A673 (cell line): ENCODE measurements at regions not wholly inside any gene's neighbourhood (a gene's known extent, or its start where the extent isn't known, plus 50 kb on each side); places are given as distances from the start of the nearest gene placed in this dataset.

Experiments used
- BruUV-seq: library from RNA; stranded (reverse); fragments of 400-500 nt; replicated peaks from 2 replicates; lab custom pipeline; 2021; lab: Mats Ljungman, UMichigan
- CTCF ChIA-PET: fragments of 300-600 bp; sonication (Branson Sonifier 250); formaldehyde crosslinking; loops from one replicate; lab custom pipeline; 2022; ENCODE audit warnings: antibody characterized with exemption; lab: Charles Lee
- POLR2A ChIA-PET: fragments of 300-600 bp; sonication (Branson Sonifier 250); formaldehyde crosslinking; loops from one replicate; lab custom pipeline; 2022; ENCODE audit warnings: antibody characterized with exemption; ENCODE audit not compliant: low non-redundant PET; lab: Charles Lee
- DNase-seq: peaks from one replicate; pipeline ENCODE4 v3.0.0-alpha.2; 2015; ENCODE audit warnings: low spot score
- H3K27ac ChIP-seq: fragments of 200-600 bp; sonication (generic); 2 replicates; pipeline ENCODE4 v1.5.1; 2016; ENCODE audit warnings: mixed run types, low read depth, mild to moderate bottlenecking, mixed read lengths, antibody characterized with exemption, low read length; ENCODE audit not compliant: poor library complexity, severe bottlenecking
- H3K27me3 ChIP-seq: fragments of 200-600 bp; sonication (generic); replicated peaks from 2 replicates; pipeline ENCODE4 v1.6.1; 2017; ENCODE audit warnings: mixed run types, low read depth, mild to moderate bottlenecking, mixed read lengths, antibody characterized with exemption, low read length; ENCODE audit not compliant: insufficient read depth, poor library complexity
- H3K36me3 ChIP-seq: fragments of 200-600 bp; sonication (generic); 2 replicates; pipeline ENCODE4 v1.6.1; 2016; ENCODE audit warnings: mixed run types, mild to moderate bottlenecking, mixed read lengths, antibody characterized with exemption, low read length; ENCODE audit not compliant: insufficient read depth, poor library complexity, severe bottlenecking
- H3K4me1 ChIP-seq: fragments of 200-600 bp; sonication (generic); 2 replicates; pipeline ENCODE4 v1.6.1; 2017; ENCODE audit warnings: mixed run types, mild to moderate bottlenecking, mixed read lengths, antibody characterized with exemption, low read length; ENCODE audit not compliant: insufficient read depth, poor library complexity, severe bottlenecking
- H3K4me3 ChIP-seq: fragments of 200-600 bp; sonication (generic); 2 replicates; pipeline ENCODE4 v1.5.1; 2016; ENCODE audit warnings: low read depth, mixed run types, mild to moderate bottlenecking, mixed read lengths, low read length; ENCODE audit not compliant: poor library complexity, severe bottlenecking
- H3K9me3 ChIP-seq: fragments of 200-600 bp; sonication (generic); 2 replicates; pipeline ENCODE4 v1.6.1; 2016; ENCODE audit warnings: mixed run types, low read depth, mild to moderate bottlenecking, mixed read lengths, antibody characterized with exemption, low read length; ENCODE audit not compliant: poor library complexity, severe bottlenecking
- EZH2 ChIP-seq: fragments of 200-600 bp; sonication (generic); IDR thresholded peaks from 2 replicates; pipeline ENCODE4 v1.6.1; 2017; ENCODE audit warnings: borderline replicate concordance, low read depth, mild to moderate bottlenecking, mixed read lengths, antibody characterized with exemption, low read length; ENCODE audit not compliant: poor library complexity, severe bottlenecking
- intact Hi-C: fragments of 100-400 bp; cut with micrococcal nuclease; formaldehyde crosslinking; loops from one replicate; pipeline ENCODE4 v1.10.0; 2022; ENCODE audit not compliant: unreplicated experiment
- TF ChIP-seq, protein P1 (sequence below): fragments of 300-800, 200-600 bp; sonication (generic); conservative IDR thresholded peaks from 2 replicates; pipeline ENCODE4 v1.5.1; 2017; ENCODE audit warnings: low read depth, mild to moderate bottlenecking, antibody characterized with exemption, low read length, moderate library complexity, mixed read lengths

DNA sequence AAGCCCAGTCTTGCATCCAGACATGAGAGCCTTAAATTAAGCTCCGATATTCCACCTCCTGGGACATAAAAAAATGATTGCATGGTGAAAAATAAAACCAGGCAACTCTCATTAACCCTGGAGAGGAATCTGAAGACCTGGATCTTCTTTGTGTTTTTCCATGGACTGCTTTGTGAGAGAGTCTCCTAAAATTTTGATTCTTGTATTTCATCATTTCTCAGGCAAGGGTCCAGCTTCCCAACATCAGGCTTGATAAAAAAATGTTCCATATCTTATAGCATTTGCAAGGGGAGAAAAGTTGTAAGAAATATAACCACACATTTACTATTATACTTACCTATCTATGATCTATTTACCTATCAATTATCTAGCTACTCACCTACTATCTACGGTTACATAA lies 327.5 kb upstream of the SPHKAP start:
- no peak overlapping the region for H3K4me3 ChIP-seq
- intact Hi-C loops: no loop called here
- no peaks in the 10 kb centered on the region for H3K27me3 ChIP-seq
- no peaks in the 10 kb centered on the region for H3K4me1 ChIP-seq
- no peak for DNase-seq
- H3K36me3 ChIP-seq: no peaks in the 10 kb centered on the region
- H3K27ac ChIP-seq: no peak overlapping the region
- ChIA-PET CTCF (no interaction called here), POLR2A (no interaction called here)
- H3K9me3 ChIP-seq: no peaks in the 10 kb centered on the region
- no TSS peak for BruUV-seq
- TF ChIP-seq EZH2: no peak
- TF ChIP-seq, protein P1, sequence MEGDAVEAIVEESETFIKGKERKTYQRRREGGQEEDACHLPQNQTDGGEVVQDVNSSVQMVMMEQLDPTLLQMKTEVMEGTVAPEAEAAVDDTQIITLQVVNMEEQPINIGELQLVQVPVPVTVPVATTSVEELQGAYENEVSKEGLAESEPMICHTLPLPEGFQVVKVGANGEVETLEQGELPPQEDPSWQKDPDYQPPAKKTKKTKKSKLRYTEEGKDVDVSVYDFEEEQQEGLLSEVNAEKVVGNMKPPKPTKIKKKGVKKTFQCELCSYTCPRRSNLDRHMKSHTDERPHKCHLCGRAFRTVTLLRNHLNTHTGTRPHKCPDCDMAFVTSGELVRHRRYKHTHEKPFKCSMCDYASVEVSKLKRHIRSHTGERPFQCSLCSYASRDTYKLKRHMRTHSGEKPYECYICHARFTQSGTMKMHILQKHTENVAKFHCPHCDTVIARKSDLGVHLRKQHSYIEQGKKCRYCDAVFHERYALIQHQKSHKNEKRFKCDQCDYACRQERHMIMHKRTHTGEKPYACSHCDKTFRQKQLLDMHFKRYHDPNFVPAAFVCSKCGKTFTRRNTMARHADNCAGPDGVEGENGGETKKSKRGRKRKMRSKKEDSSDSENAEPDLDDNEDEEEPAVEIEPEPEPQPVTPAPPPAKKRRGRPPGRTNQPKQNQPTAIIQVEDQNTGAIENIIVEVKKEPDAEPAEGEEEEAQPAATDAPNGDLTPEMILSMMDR: no peak

DNA sequence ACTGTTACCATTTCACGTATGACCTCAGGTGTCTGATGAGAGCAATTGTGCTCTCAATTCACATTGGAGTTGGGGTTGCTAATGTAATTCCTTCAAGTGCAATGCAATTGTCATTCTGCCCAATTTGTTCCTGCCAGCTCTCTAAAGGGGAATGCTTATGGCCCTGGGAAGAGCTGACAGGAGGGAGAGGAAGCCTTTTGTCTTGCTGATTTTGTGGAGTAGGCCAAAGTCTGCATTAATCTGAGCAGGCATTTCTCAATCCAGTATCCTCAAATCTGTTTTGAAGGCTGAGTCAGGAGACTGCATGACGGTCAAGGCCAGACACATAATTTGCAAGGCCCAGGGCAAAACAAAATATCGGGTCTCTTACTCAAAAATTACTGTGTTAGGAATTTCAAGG lies 326.4 kb upstream of the SPHKAP start:
- POLR2A ChIA-PET: no interaction called here
- CTCF ChIA-PET: no interaction called here
- Histone ChIP-seq H3K9me3 (no peaks in the 10 kb centered on the region), H3K4me3 (no peak overlapping the region), H3K4me1 (no peaks in the 10 kb centered on the region), H3K36me3 (no peaks in the 10 kb centered on the region), H3K27ac (no peak overlapping the region), H3K27me3 (no peaks in the 10 kb centered on the region)
- TF ChIP-seq EZH2: no peak
- TF ChIP-seq, protein P1: no peak
- DNase-seq: no peak
- no TSS peak for BruUV-seq
- intact Hi-C loops: no loop called here

DNA sequence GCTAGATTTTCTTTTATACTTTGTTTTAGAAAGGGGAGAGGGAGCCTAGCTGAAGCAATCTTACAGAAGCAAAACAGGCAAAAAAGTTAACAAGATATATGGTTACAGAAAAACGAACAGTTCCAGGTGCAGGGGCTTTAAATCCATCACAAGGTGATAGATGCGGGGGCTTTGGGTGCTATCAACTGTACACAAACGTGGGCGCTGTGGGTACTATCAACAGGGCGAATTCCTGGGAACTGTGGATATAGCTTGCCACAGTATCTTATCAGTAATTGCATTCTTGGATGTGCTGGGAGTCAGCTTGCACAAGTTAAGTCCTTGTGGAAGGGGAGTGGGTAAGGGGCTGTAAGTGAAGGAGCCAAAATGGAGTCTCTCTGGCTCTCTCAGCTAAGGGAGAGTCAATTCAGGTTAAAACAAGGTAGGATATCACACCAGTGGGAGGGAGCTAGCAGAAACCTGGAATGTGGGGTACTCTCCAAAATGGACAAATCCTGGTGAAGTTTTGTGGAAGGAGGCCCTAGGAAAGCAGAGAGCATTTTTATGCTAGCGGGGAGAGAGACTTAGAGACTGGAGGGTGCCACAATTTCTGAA lies 325.8 kb upstream of the SPHKAP start:
- no peaks in the 10 kb centered on the region for H3K9me3 ChIP-seq
- H3K4me3 ChIP-seq: no peak overlapping the region
- H3K4me1 ChIP-seq: no peaks in the 10 kb centered on the region
- intact Hi-C loops: no loop called here
- no TSS peak for BruUV-seq
- no peak overlapping the region for H3K27ac ChIP-seq
- no peaks in the 10 kb centered on the region for H3K36me3 ChIP-seq
- H3K27me3 ChIP-seq: no peaks in the 10 kb centered on the region
- POLR2A ChIA-PET: no interaction called here
- no peak for TF ChIP-seq EZH2
- TF ChIP-seq, protein P1: no peak
- no peak for DNase-seq
- CTCF ChIA-PET: no interaction called here
